HCT116 (cell line): ENCODE measurements at regions not wholly inside any gene's neighbourhood (a gene's known extent, or its start where the extent isn't known, plus 50 kb on each side); places are given as distances from the start of the nearest gene placed in this dataset.

Experiments
- ATAC-seq: fragments of 200-7000 bp; cut with Tn5 transposase; 2 replicates; pipeline ENCODE4 v1.9.1; 2020; ENCODE audit warnings: mild to moderate bottlenecking, moderate library complexity
- BruUV-seq: library from RNA; stranded (reverse); fragments of 400-500 nt; replicated peaks from 2 replicates; lab custom pipeline; 2021; lab: Mats Ljungman, UMichigan
- CTCF ChIA-PET: fragments of 300-600 bp; sonication (Branson Sonifier 250); formaldehyde crosslinking; loops from one replicate; lab custom pipeline; 2021; ENCODE audit warnings: antibody characterized with exemption; lab: Charles Lee
- POLR2A ChIA-PET: fragments of 300-600, 350-600 bp; sonication (Branson Sonifier 250); formaldehyde crosslinking; loops from one replicate; lab custom pipeline; 2021; ENCODE audit warnings: antibody characterized with exemption; lab: Charles Lee
- RAD21 ChIA-PET, 2 experiments: fragments of 300-600 bp; sonication (Branson Sonifier 250); formaldehyde crosslinking; loops; one replicate each; lab custom pipeline; 2023; ENCODE audit warnings: low total read pairs in 2 of 2; ENCODE audit not compliant: uncharacterized antibody in 2 of 2, unreplicated experiment in 2 of 2, low non-redundant PET in 1 of 2; lab: Charles Lee
- DNase-seq: peaks from one replicate; pipeline ENCODE4 v3.0.0-alpha.2; 2010; ENCODE audit warnings: low read depth, low spot score
- H2AFZ ChIP-seq: fragments of 200-600 bp; shearing (Covaris generic), sonication (generic); 2 replicates; pipeline ENCODE4 v1.6.1; 2017; ENCODE audit warnings: low read depth, mixed run types, mixed read lengths, antibody characterized with exemption, low read length; ENCODE audit not compliant: poor library complexity, severe bottlenecking
- H3K27ac ChIP-seq: 2 replicates; pipeline ENCODE4 v1.5.1; 2012; ENCODE audit warnings: low read depth, low read length
- H3K27me3 ChIP-seq: fragments of 200-600 bp; sonication (generic); 2 replicates; pipeline ENCODE4 v1.6.1; 2016; ENCODE audit warnings: mixed run types, low read length, mixed read lengths; ENCODE audit not compliant: insufficient read depth
- H3K36me3 ChIP-seq, 2 experiments: fragments of 200-500 bp in 1 of 2; fragments of 200-600 bp in 1 of 2; sonication (Bioruptor generic) in 1 of 2; sonication (generic) in 1 of 2; 2 replicates each; pipeline versions ENCODE4 v1.5.1 to v1.6.1; 2014 to 2016; ENCODE audit warnings: low read length in 2 of 2, inconsistent platforms in 1 of 2, mixed read lengths in 1 of 2, mixed run types in 1 of 2; ENCODE audit not compliant: insufficient read depth in 2 of 2, control insufficient read depth in 1 of 2
- H3K4me1 ChIP-seq, 2 experiments: fragments of 200-600 bp in 1 of 2; sonication (generic) in 1 of 2; 2 replicates each; pipeline versions ENCODE4 v1.5.1 to v1.6.1; 2012 to 2017; ENCODE audit warnings: low read length in 2 of 2, inconsistent platforms in 1 of 2, mild to moderate bottlenecking in 1 of 2, mixed read lengths in 1 of 2, mixed run types in 1 of 2, moderate library complexity in 1 of 2; ENCODE audit not compliant: insufficient read depth in 2 of 2, control insufficient read depth in 1 of 2
- H3K4me2 ChIP-seq: fragments of 200-600 bp; sonication (generic); 2 replicates; pipeline ENCODE4 v1.6.1; 2017; ENCODE audit warnings: mixed run types, low read length, mixed read lengths
- H3K4me3 ChIP-seq, 2 experiments: fragments of 200-600 bp in 1 of 2; sonication (generic) in 1 of 2; replicated peaks in 1 of 2; 2 replicates each; pipeline ENCODE4 v1.5.1; 2011 to 2016; ENCODE audit warnings: low read length in 2 of 2, control low read depth in 1 of 2, low read depth in 1 of 2, mild to moderate bottlenecking in 1 of 2, mixed read lengths in 1 of 2, mixed run types in 1 of 2
- H3K79me2 ChIP-seq: fragments of 200-600 bp; sonication (generic); 2 replicates; pipeline ENCODE4 v1.6.1; 2017; ENCODE audit warnings: mild to moderate bottlenecking, mixed run types, low read length, moderate library complexity, mixed read lengths; ENCODE audit not compliant: insufficient read depth
- H3K9ac ChIP-seq: fragments of 200-600 bp; sonication (generic); 2 replicates; pipeline ENCODE4 v1.6.1; 2016; ENCODE audit warnings: low read length, mixed read lengths
- H3K9me2 ChIP-seq: fragments of 200-600 bp; sonication (generic), shearing (Covaris generic); 2 replicates; pipeline ENCODE4 v1.6.1; 2017; ENCODE audit warnings: mixed run types, mild to moderate bottlenecking, moderate library complexity; ENCODE audit not compliant: insufficient read depth
- H3K9me3 ChIP-seq, 2 experiments: fragments of 200-500 bp in 1 of 2; fragments of 200-600 bp in 1 of 2; sonication (Bioruptor generic) in 1 of 2; sonication (generic) in 1 of 2; 2 replicates each; pipeline ENCODE4 v1.6.1; 2014 to 2017; ENCODE audit warnings: low read length in 2 of 2, mixed read lengths in 2 of 2, inconsistent platforms in 1 of 2, low read depth in 1 of 2, mild to moderate bottlenecking in 1 of 2, mixed run types in 1 of 2, moderate library complexity in 1 of 2; ENCODE audit not compliant: control insufficient read depth in 1 of 2, insufficient read depth in 1 of 2
- H4K20me1 ChIP-seq: fragments of 200-600 bp; sonication (generic), shearing (Covaris generic); 2 replicates; pipeline ENCODE4 v1.6.1; 2017; ENCODE audit warnings: mixed run types, mild to moderate bottlenecking, moderate library complexity; ENCODE audit not compliant: insufficient read depth
- CEBPB ChIP-seq: IDR thresholded peaks from 2 replicates; pipeline ENCODE4 v1.6.1; 2012; ENCODE audit warnings: low read depth
- CTCF ChIP-seq, 3 experiments: fragments of 200-600 bp in 1 of 3; sonication (generic) in 1 of 3; IDR thresholded peaks in 2 of 3; conservative IDR thresholded peaks in 1 of 3; 2 replicates each; pipeline ENCODE4 v1.5.1; 2012 to 2017; ENCODE audit warnings: low read depth in 2 of 3, low read length in 2 of 3, antibody characterized with exemption in 1 of 3, borderline replicate concordance in 1 of 3, control low read depth in 1 of 3, mild to moderate bottlenecking in 1 of 3, mixed read lengths in 1 of 3, mixed run types in 1 of 3, moderate library complexity in 1 of 3; ENCODE audit not compliant: insufficient read depth in 1 of 3
- ELF1 ChIP-seq: IDR thresholded peaks from 2 replicates; pipeline ENCODE4 v1.6.1; 2012; ENCODE audit warnings: low read depth, borderline replicate concordance
- RAD21 ChIP-seq: IDR thresholded peaks from 2 replicates; pipeline ENCODE4 v1.6.1; 2012; ENCODE audit warnings: low read depth, mild to moderate bottlenecking
- REST ChIP-seq: IDR thresholded peaks from 2 replicates; pipeline ENCODE4 v1.6.1; 2012; ENCODE audit warnings: low read depth
- SP1 ChIP-seq: IDR thresholded peaks from 2 replicates; pipeline ENCODE4 v1.6.1; 2012; ENCODE audit warnings: low read depth
- SRF ChIP-seq: IDR thresholded peaks from 2 replicates; pipeline ENCODE4 v1.6.1; 2012; ENCODE audit warnings: low read depth
- YY1 ChIP-seq: IDR thresholded peaks from 2 replicates; pipeline ENCODE4 v1.6.1; 2011; ENCODE audit warnings: low read length, low read depth, moderate library complexity, mild to moderate bottlenecking; ENCODE audit not compliant: insufficient replicate concordance; ENCODE audit errors: extremely low read depth
- ZBTB33 ChIP-seq: IDR thresholded peaks from 2 replicates; pipeline ENCODE4 v1.6.1; 2011; ENCODE audit warnings: mild to moderate bottlenecking, low read length, moderate library complexity; ENCODE audit not compliant: insufficient replicate concordance; ENCODE audit errors: extremely low read depth
- intact Hi-C: fragments of 100-400 bp; cut with micrococcal nuclease; formaldehyde crosslinking; loops from 2 replicates; pipeline ENCODE4 v1.10.0; 2022

DNA sequence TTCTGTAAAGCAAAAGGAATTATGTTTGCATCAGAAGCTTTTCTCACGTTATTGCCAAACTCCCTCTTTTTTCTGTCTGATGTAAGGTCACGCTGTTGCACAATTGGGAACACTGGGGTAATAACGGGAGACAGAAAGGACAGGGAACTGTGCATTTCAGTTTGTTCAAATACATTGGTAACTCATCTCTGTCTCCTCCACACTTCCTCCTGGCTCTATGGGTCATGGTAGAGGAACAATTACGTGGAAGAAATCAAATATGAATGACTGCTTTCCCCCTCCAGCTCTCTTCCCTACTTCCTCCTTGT, 132.2 kb upstream of the TNFAIP3 start:
- H3K4me3 ChIP-seq = no peak overlapping the region
- no peak overlapping the region for H3K27ac ChIP-seq
- no peak overlapping the region for H3K9ac ChIP-seq
- intact Hi-C loops = no loop called here
- H4K20me1 ChIP-seq = no peaks in the 10 kb centered on the region
- ChIA-PET CTCF (no interaction called here), RAD21 (no interaction called here)
- H3K79me2 ChIP-seq = no peaks in the 10 kb centered on the region
- no peak for DNase-seq
- ATAC-seq = no peak
- no peaks in the 10 kb centered on the region for H3K9me3 ChIP-seq
- TF ChIP-seq ZBTB33 = no peak
- no peak for TF ChIP-seq CEBPB
- no peak for TF ChIP-seq YY1
- TF ChIP-seq SRF = no peak
- TF ChIP-seq CTCF (IDR thresholded peaks at IDR 0.05 in 2 of 3, conservative IDR thresholded peaks at IDR 0.05 in 1 of 3; ENCODE audit: borderline replicate concordance in 1 of 3, insufficient read depth in 1 of 3, low read depth in 2 of 3, low read length in 2 of 3) = no peak
- TF ChIP-seq RAD21 = no peak
- no peak for TF ChIP-seq SP1
- no peak for TF ChIP-seq REST
- no peak for TF ChIP-seq ELF1
- TF ChIP-seq, all 23 proteins: peak for 0
- H3K27me3 ChIP-seq = no peaks in the 10 kb centered on the region
- POLR2A ChIA-PET = no interaction called here
- H3K36me3 ChIP-seq = no peaks in the 10 kb centered on the region
- no peaks in the 10 kb centered on the region for H3K9me2 ChIP-seq
- no peak overlapping the region for H3K4me2 ChIP-seq
- no peak overlapping the region for H2AFZ ChIP-seq
- BruUV-seq = no TSS peak
- peaks cover 0 to 9% of the 10 kb centered on the region in 2 experiments; a peak in 2 of 4 replicates for H3K4me1 ChIP-seq
